K562 (cell line): ENCODE measurements at regions not wholly inside any gene's neighbourhood (a gene's known extent, or its start where the extent isn't known, plus 50 kb on each side); places are given as distances from the start of the nearest gene placed in this dataset.

Experiments used
- ATAC-seq: fragments of 200-7000 bp; cut with Tn5 transposase; 3 replicates; pipeline ENCODE4 v1.9.1; 2020; ENCODE audit warnings: moderate library complexity
- BruUV-seq: library from RNA; stranded (reverse); fragments of 400-500 nt; replicated peaks from 2 replicates; lab custom pipeline; 2021; lab: Mats Ljungman, UMichigan
- CTCF ChIA-PET: fragments of 300-600 bp; formaldehyde crosslinking; extraction: SDS; loops from one replicate; lab custom pipeline; 2021; ENCODE audit warnings: low intra/inter-chr PET ratio; lab: Yijun Ruan, JAX
- POLR2A ChIA-PET: fragments of 300-600, 350-650 bp; sonication (Branson Sonifier 250); formaldehyde crosslinking; extraction: SDS; loops from one replicate; lab custom pipeline; 2021; ENCODE audit warnings: antibody characterized with exemption, inconsistent platforms; lab: Yijun Ruan, JAX
- DNase-seq, 4 experiments: peaks; one replicate each; pipeline versions ENCODE4 v3.0.0 to v3.0.0-alpha.2; 2011 to 2018; ENCODE audit warnings: low spot score in 3 of 4, mixed read lengths in 3 of 4; ENCODE audit errors: extremely low read depth in 1 of 4
- FAIRE-seq: peaks from 2 replicates; lab custom pipeline; 2011; peaks lifted over from hg19 to GRCh38; lab: Jason Lieb, UNC
- H2AFZ ChIP-seq: 2 replicates; pipeline ENCODE4 v1.6.0; 2011; ENCODE audit warnings: low read depth, low read length, control low read depth, inconsistent platforms
- H3K27ac ChIP-seq: fragments of 200-600 bp; 3 replicates; pipeline ENCODE4 v1.8.0; 2011; ENCODE audit warnings: low read depth, mild to moderate bottlenecking, control low read depth, inconsistent platforms, low read length, moderate library complexity, mixed read lengths; ENCODE audit errors: extremely low read depth
- H3K27me3 ChIP-seq, 2 experiments: fragments of 300-600 bp in 1 of 2; 2 replicates in 1 of 2; 3 replicates in 1 of 2; pipeline versions ENCODE4 v1.6.0 to v1.8.0; 2011; ENCODE audit warnings: inconsistent platforms in 2 of 2, low read length in 2 of 2, mild to moderate bottlenecking in 1 of 2, mixed read lengths in 1 of 2, moderate library complexity in 1 of 2; ENCODE audit not compliant: control insufficient read depth in 2 of 2, insufficient read depth in 2 of 2
- H3K36me3 ChIP-seq: fragments of 300-600 bp; 3 replicates; pipeline ENCODE4 v1.8.0; 2011; ENCODE audit warnings: mild to moderate bottlenecking, low read length, inconsistent platforms; ENCODE audit not compliant: control insufficient read depth, insufficient read depth
- H3K4me1 ChIP-seq, 2 experiments: fragments of 200-600 bp in 1 of 2; replicated peaks in 1 of 2; 2 replicates in 1 of 2; 3 replicates in 1 of 2; pipeline versions ENCODE4 v1.5.1 to v1.8.0; 2011; ENCODE audit warnings: inconsistent platforms in 2 of 2, low read length in 2 of 2, mild to moderate bottlenecking in 1 of 2, mixed read lengths in 1 of 2, moderate library complexity in 1 of 2; ENCODE audit not compliant: control insufficient read depth in 2 of 2, insufficient read depth in 2 of 2
- H3K4me2 ChIP-seq: 2 replicates; pipeline ENCODE4 v1.6.1; 2011; ENCODE audit warnings: low read length, control low read depth, inconsistent platforms, mixed read lengths; ENCODE audit not compliant: insufficient read depth
- H3K4me3 ChIP-seq: fragments of 200-600 bp; sonication (generic), shearing (Covaris generic); 2 replicates; pipeline ENCODE4 v1.5.1; 2016; ENCODE audit warnings: control low read depth, inconsistent platforms
- H3K79me2 ChIP-seq: fragments of 200-600 bp; 3 replicates; pipeline ENCODE4 v1.8.0; 2011; ENCODE audit warnings: low read length, inconsistent platforms; ENCODE audit not compliant: control insufficient read depth, insufficient read depth
- H3K9ac ChIP-seq, 2 experiments: 2 replicates each; pipeline versions ENCODE4 v1.6.0 to v1.6.1; 2011; ENCODE audit warnings: low read depth in 2 of 2, low read length in 2 of 2, control low read depth in 1 of 2, inconsistent platforms in 1 of 2, mild to moderate bottlenecking in 1 of 2, mixed read lengths in 1 of 2; ENCODE audit not compliant: insufficient read depth in 1 of 2
- H3K9me1 ChIP-seq: one replicate; pipeline ENCODE4 v1.6.0; 2011; ENCODE audit warnings: inconsistent platforms, mild to moderate bottlenecking, low read length, moderate library complexity; ENCODE audit not compliant: control insufficient read depth, insufficient read depth
- H3K9me3 ChIP-seq: replicated peaks from 2 replicates; pipeline ENCODE4 v1.5.1; 2011; ENCODE audit warnings: low read depth, low read length, inconsistent platforms; ENCODE audit not compliant: control insufficient read depth, insufficient read depth
- H4K20me1 ChIP-seq: replicated peaks from 2 replicates; pipeline ENCODE4 v1.6.1; 2011; ENCODE audit warnings: low read length, inconsistent platforms, mixed read lengths; ENCODE audit not compliant: control insufficient read depth, insufficient read depth
- BRCA1 ChIP-seq, 2 experiments: fragments of 450-650 bp in 1 of 2; sonication (generic) in 1 of 2; formaldehyde crosslinking in 1 of 2; IDR thresholded peaks; 2 replicates each; pipeline versions ENCODE4 v1.5.0 to v1.6.1; 2017 to 2020; ENCODE audit warnings: mild to moderate bottlenecking in 1 of 2, missing genetic modification reagents in 1 of 2
- EGR1 ChIP-seq: fragments of 450-650 bp; conservative IDR thresholded peaks from 2 replicates; pipeline ENCODE4 v1.6.1; 2017; ENCODE audit warnings: mild to moderate bottlenecking
- MIER1 ChIP-seq: fragments of 450-650 bp; IDR thresholded peaks from 2 replicates; pipeline ENCODE4 v1.6.1; 2016; ENCODE audit warnings: antibody characterized with exemption, mild to moderate bottlenecking, low read depth
- SAFB2 ChIP-seq: fragments of 200-400 bp; formaldehyde crosslinking; IDR thresholded peaks from 2 replicates; pipeline ENCODE4 v1.6.1; 2018; ENCODE audit warnings: borderline replicate concordance, low read length, low read depth, moderate library complexity; ENCODE audit not compliant: severe bottlenecking
- THAP7 ChIP-seq: fragments of 250-450 bp; sonication (Bioruptor Pico); IDR thresholded peaks from 2 replicates; pipeline ENCODE4 v1.5.0; 2021
- XRCC3 ChIP-seq: fragments of 450-650 bp; IDR thresholded peaks from 2 replicates; pipeline ENCODE4 v1.6.1; 2017; ENCODE audit warnings: mild to moderate bottlenecking, moderate library complexity
- ZBTB33 ChIP-seq: sonication (generic); formaldehyde crosslinking; IDR thresholded peaks from 2 replicates; pipeline ENCODE4 v1.8.1; 2023; ENCODE audit warnings: mild to moderate bottlenecking, missing genetic modification reagents
- ZNF274 ChIP-seq: IDR thresholded peaks from 2 replicates; pipeline ENCODE4 v1.6.1; 2011; ENCODE audit warnings: low read depth, mild to moderate bottlenecking, low read length, moderate library complexity, borderline replicate concordance
- in situ Hi-C: fragments of 300-500 bp; cut with MboI; formaldehyde crosslinking; loops from 4 replicates; pipeline ENCODE4 v1.15.0; 2018; ENCODE audit warnings: inconsistent platforms, mixed read lengths
- intact Hi-C: fragments of 100-400 bp; cut with micrococcal nuclease; formaldehyde crosslinking; loops from 2 replicates; pipeline ENCODE4 v1.14.2; 2022
- TF ChIP-seq, protein P1 (sequence below): fragments of 450-650 bp; formaldehyde crosslinking; IDR thresholded peaks from 2 replicates; pipeline ENCODE4 v1.4.0; 2020; ENCODE audit warnings: mild to moderate bottlenecking, moderate library complexity
- TF ChIP-seq, protein P2 (sequence below): fragments of 450-650 bp; IDR thresholded peaks from 2 replicates; pipeline ENCODE4 v1.6.1; 2016; ENCODE audit warnings: low read depth

- Histone ChIP-seq H3K9me3 (no peaks in the 10 kb centered on the region), H2AFZ (no peak overlapping the region), H3K9ac (no peak overlapping the region), H3K4me2 (no peak overlapping the region), H3K79me2 (no peaks in the 10 kb centered on the region), H3K36me3 (no peaks in the 10 kb centered on the region), H4K20me1 (no peaks in the 10 kb centered on the region), H3K27ac (no peak overlapping the region), H3K4me3 (no peak overlapping the region), H3K9me1 (no peaks in the 10 kb centered on the region), H3K4me1 (no peaks in the 10 kb centered on the region), H3K27me3 (no peaks in the 10 kb centered on the region)
- ChIA-PET CTCF (no interaction called here), POLR2A (no interaction called here)
- intact Hi-C loops (no loop called here), in situ Hi-C loops (no loop called here)
- FAIRE-seq, result no peak
- no peak for ATAC-seq
- no TSS peak for BruUV-seq
- no peak for DNase-seq
- TF ChIP-seq THAP7 (CRISPR knock-in tag), result no peak
- TF ChIP-seq XRCC3, result no peak
- TF ChIP-seq, protein P1, sequence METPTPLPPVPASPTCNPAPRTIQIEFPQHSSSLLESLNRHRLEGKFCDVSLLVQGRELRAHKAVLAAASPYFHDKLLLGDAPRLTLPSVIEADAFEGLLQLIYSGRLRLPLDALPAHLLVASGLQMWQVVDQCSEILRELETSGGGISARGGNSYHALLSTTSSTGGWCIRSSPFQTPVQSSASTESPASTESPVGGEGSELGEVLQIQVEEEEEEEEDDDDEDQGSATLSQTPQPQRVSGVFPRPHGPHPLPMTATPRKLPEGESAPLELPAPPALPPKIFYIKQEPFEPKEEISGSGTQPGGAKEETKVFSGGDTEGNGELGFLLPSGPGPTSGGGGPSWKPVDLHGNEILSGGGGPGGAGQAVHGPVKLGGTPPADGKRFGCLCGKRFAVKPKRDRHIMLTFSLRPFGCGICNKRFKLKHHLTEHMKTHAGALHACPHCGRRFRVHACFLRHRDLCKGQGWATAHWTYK (CRISPR knock-in tag), result no peak
- no peak for TF ChIP-seq SAFB2
- TF ChIP-seq, protein P2, sequence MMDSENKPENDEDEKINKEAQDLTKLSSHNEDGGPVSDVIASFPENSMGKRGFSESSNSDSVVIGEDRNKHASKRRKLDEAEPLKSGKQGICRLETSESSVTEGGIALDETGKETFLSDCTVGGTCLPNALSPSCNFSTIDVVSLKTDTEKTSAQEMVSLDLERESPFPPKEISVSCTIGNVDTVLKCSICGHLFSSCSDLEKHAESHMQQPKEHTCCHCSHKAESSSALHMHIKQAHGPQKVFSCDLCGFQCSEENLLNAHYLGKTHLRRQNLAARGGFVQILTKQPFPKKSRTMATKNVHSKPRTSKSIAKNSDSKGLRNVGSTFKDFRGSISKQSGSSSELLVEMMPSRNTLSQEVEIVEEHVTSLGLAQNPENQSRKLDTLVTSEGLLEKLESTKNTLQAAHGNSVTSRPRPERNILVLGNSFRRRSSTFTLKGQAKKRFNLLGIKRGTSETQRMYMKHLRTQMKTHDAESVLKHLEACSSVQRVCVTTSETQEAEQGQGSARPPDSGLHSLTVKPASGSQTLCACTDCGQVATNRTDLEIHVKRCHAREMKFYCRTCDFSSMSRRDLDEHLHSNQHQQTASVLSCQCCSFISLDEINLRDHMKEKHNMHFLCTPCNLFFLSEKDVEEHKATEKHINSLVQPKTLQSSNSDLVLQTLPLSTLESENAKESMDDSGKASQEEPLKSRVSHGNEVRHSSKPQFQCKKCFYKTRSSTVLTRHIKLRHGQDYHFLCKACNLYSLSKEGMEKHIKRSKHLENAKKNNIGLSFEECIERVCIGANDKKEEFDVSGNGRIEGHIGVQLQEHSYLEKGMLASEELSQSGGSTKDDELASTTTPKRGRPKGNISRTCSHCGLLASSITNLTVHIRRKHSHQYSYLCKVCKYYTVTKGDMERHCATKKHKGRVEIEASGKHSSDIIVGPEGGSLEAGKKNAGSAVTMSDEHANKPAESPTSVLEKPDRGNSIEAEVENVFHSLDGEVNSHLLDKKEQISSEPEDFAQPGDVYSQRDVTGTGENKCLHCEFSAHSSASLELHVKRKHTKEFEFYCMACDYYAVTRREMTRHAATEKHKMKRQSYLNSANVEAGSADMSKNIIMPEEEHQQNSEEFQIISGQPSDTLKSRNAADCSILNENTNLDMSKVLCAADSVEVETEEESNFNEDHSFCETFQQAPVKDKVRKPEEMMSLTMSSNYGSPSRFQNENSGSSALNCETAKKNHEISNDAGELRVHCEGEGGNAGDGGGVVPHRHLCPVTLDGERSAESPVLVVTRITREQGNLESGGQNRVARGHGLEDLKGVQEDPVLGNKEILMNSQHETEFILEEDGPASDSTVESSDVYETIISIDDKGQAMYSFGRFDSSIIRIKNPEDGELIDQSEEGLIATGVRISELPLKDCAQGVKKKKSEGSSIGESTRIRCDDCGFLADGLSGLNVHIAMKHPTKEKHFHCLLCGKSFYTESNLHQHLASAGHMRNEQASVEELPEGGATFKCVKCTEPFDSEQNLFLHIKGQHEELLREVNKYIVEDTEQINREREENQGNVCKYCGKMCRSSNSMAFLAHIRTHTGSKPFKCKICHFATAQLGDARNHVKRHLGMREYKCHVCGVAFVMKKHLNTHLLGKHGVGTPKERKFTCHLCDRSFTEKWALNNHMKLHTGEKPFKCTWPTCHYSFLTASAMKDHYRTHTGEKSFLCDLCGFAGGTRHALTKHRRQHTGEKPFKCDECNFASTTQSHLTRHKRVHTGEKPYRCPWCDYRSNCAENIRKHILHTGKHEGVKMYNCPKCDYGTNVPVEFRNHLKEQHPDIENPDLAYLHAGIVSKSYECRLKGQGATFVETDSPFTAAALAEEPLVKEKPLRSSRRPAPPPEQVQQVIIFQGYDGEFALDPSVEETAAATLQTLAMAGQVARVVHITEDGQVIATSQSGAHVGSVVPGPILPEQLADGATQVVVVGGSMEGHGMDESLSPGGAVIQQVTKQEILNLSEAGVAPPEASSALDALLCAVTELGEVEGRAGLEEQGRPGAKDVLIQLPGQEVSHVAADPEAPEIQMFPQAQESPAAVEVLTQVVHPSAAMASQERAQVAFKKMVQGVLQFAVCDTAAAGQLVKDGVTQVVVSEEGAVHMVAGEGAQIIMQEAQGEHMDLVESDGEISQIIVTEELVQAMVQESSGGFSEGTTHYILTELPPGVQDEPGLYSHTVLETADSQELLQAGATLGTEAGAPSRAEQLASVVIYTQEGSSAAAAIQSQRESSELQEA, result no peak
- no peak for TF ChIP-seq BRCA1 (IDR thresholded peaks at IDR 0.05)
- no peak for TF ChIP-seq BRCA1 (CRISPR knock-in tag; IDR thresholded peaks at IDR 0.05)
- no peak for TF ChIP-seq EGR1
- TF ChIP-seq MIER1, result no peak
- TF ChIP-seq ZBTB33 (CRISPR knock-in tag), result no peak
- no peak for TF ChIP-seq ZNF274
Measured at GRCh38 chr2:36068086-36068485, 287.5 kb upstream of the CRIM1 start.
